ENCODE measurements at regions not wholly inside any gene's neighbourhood (a gene's known extent, or its start where the extent isn't known, plus 50 kb on each side); places are given as distances from the start of the nearest gene placed in this dataset.
"Not testable (repeated sequence)": the region's sequence is repeated elsewhere in the genome, so short reads cannot be mapped to it uniquely, and the experiment has no call there.

GRCh38 chr5:21547656-21548055, 1305.5 kb downstream of the CDH12 start:
- DNase-seq; H3K27ac ChIP-seq; H3K4me2 ChIP-seq (ENCODE audit: unreplicated experiment); H3F3A ChIP-seq (ENCODE audit: insufficient read depth); H2AFZ ChIP-seq; H3K4me1 ChIP-seq (ENCODE audit: insufficient read depth); H3K27me3 ChIP-seq (replicated peaks; ENCODE audit: insufficient read depth); H3K79me2 ChIP-seq (ENCODE audit: insufficient read depth); H3K36me3 ChIP-seq (ENCODE audit: low read depth); H3K9me3 ChIP-seq (ENCODE audit: low read depth); H3K9ac ChIP-seq; H4K20me1 ChIP-seq (ENCODE audit: insufficient read depth); H3K4me3 ChIP-seq; in situ Hi-C loops (cut with MboI); H3K9me2 ChIP-seq (ENCODE audit: insufficient read depth): not testable (repeated sequence)
- WGBS, 2 experiments (ENCODE audit: low coverage in 1 of 2, low lambda C conversion rate in 2 of 2, missing lambda C conversion rate in 2 of 2), result 75 to 85% methylated on average over 2 of the region's 2 CpGs

GRCh38 chr5:21535114-21535513, 1318.0 kb downstream of the CDH12 start:
- H3K36me3 ChIP-seq (ENCODE audit: low read depth); H3K4me3 ChIP-seq; H3K27ac ChIP-seq; H4K20me1 ChIP-seq (ENCODE audit: insufficient read depth); H3F3A ChIP-seq (ENCODE audit: insufficient read depth); in situ Hi-C loops (cut with MboI); H3K9ac ChIP-seq; H3K79me2 ChIP-seq (ENCODE audit: insufficient read depth); H3K4me2 ChIP-seq (ENCODE audit: unreplicated experiment); H2AFZ ChIP-seq; H3K9me3 ChIP-seq (ENCODE audit: low read depth); H3K9me2 ChIP-seq (ENCODE audit: insufficient read depth); H3K27me3 ChIP-seq (replicated peaks; ENCODE audit: insufficient read depth); H3K4me1 ChIP-seq (ENCODE audit: insufficient read depth): not testable (repeated sequence)
- peak; percentile 33 for DNase-seq

GRCh38 chr5:21521157-21521556, 1332.0 kb downstream of the CDH12 start:
- in situ Hi-C loops (cut with MboI), result not testable (repeated sequence)

GRCh38 chr5:21496926-21497325, 1356.2 kb downstream of the CDH12 start:
- H3K4me3 ChIP-seq; H3K4me1 ChIP-seq (ENCODE audit: insufficient read depth); in situ Hi-C loops (cut with MboI); H3K36me3 ChIP-seq (ENCODE audit: low read depth); H3K79me2 ChIP-seq (ENCODE audit: insufficient read depth); H3K4me2 ChIP-seq (ENCODE audit: unreplicated experiment); DNase-seq; H3K9me3 ChIP-seq (ENCODE audit: low read depth); H3K27ac ChIP-seq; H2AFZ ChIP-seq; H3K9me2 ChIP-seq (ENCODE audit: insufficient read depth); H4K20me1 ChIP-seq (ENCODE audit: insufficient read depth); H3K27me3 ChIP-seq (replicated peaks; ENCODE audit: insufficient read depth); H3F3A ChIP-seq (ENCODE audit: insufficient read depth); H3K9ac ChIP-seq: not testable (repeated sequence)
- 77 to 100% methylated on average over 5 to 6 of the region's 11 CpGs for WGBS, 2 experiments (ENCODE audit: low coverage in 1 of 2, low lambda C conversion rate in 2 of 2, missing lambda C conversion rate in 2 of 2)

More at GRCh38 chr5:21521157-21521556, 1332.0 kb downstream of the CDH12 start:
- 86 to 88% methylated on average over 2 of the region's 2 CpGs for WGBS, 2 experiments (ENCODE audit: low coverage in 1 of 2, low lambda C conversion rate in 2 of 2, missing lambda C conversion rate in 2 of 2)
- H2AFZ ChIP-seq; H3K9ac ChIP-seq; H3K27me3 ChIP-seq (replicated peaks; ENCODE audit: insufficient read depth); H3K4me3 ChIP-seq; H3F3A ChIP-seq (ENCODE audit: insufficient read depth); DNase-seq; H4K20me1 ChIP-seq (ENCODE audit: insufficient read depth); H3K27ac ChIP-seq; H3K4me1 ChIP-seq (ENCODE audit: insufficient read depth); H3K9me2 ChIP-seq (ENCODE audit: insufficient read depth); H3K9me3 ChIP-seq (ENCODE audit: low read depth); H3K36me3 ChIP-seq (ENCODE audit: low read depth); H3K4me2 ChIP-seq (ENCODE audit: unreplicated experiment); H3K79me2 ChIP-seq (ENCODE audit: insufficient read depth): not testable (repeated sequence)

- H3K9me2 ChIP-seq (ENCODE audit: insufficient read depth); H3K9me3 ChIP-seq (ENCODE audit: low read depth); in situ Hi-C loops (cut with MboI); DNase-seq; H3K79me2 ChIP-seq (ENCODE audit: insufficient read depth); H4K20me1 ChIP-seq (ENCODE audit: insufficient read depth); H3K36me3 ChIP-seq (ENCODE audit: low read depth); H3K4me3 ChIP-seq; H3F3A ChIP-seq (ENCODE audit: insufficient read depth); H3K27me3 ChIP-seq (replicated peaks; ENCODE audit: insufficient read depth); H3K4me2 ChIP-seq (ENCODE audit: unreplicated experiment); H3K27ac ChIP-seq; H2AFZ ChIP-seq; H3K9ac ChIP-seq; H3K4me1 ChIP-seq (ENCODE audit: insufficient read depth): not testable (repeated sequence)
- WGBS, 2 experiments (ENCODE audit: low coverage in 1 of 2, low lambda C conversion rate in 2 of 2, missing lambda C conversion rate in 2 of 2), result 84 to 88% methylated on average over 8 of the region's 8 CpGs
Observed at GRCh38 chr5:21496056-21496455, 1357.1 kb downstream of the CDH12 start.

- H4K20me1 ChIP-seq (ENCODE audit: insufficient read depth); H2AFZ ChIP-seq; H3F3A ChIP-seq (ENCODE audit: insufficient read depth); in situ Hi-C loops (cut with MboI); H3K36me3 ChIP-seq (ENCODE audit: low read depth); H3K9me2 ChIP-seq (ENCODE audit: insufficient read depth); H3K4me3 ChIP-seq; H3K4me2 ChIP-seq (ENCODE audit: unreplicated experiment); H3K9ac ChIP-seq; H3K9me3 ChIP-seq (ENCODE audit: low read depth); H3K27me3 ChIP-seq (replicated peaks; ENCODE audit: insufficient read depth); DNase-seq; H3K4me1 ChIP-seq (ENCODE audit: insufficient read depth); H3K79me2 ChIP-seq (ENCODE audit: insufficient read depth); H3K27ac ChIP-seq: not testable (repeated sequence)
- 95 to 97% methylated on average over 6 of the region's 6 CpGs for WGBS, 2 experiments (ENCODE audit: low coverage in 1 of 2, low lambda C conversion rate in 2 of 2, missing lambda C conversion rate in 2 of 2)
Observed at GRCh38 chr5:21495235-21495634, 1357.9 kb downstream of the CDH12 start.

GRCh38 chr5:21494033-21494432, 1359.1 kb downstream of the CDH12 start:
- H3K4me3 ChIP-seq; H3K27ac ChIP-seq; H3K4me1 ChIP-seq (ENCODE audit: insufficient read depth); H3F3A ChIP-seq (ENCODE audit: insufficient read depth); H3K27me3 ChIP-seq (replicated peaks; ENCODE audit: insufficient read depth); in situ Hi-C loops (cut with MboI); H3K9me3 ChIP-seq (ENCODE audit: low read depth); H3K9me2 ChIP-seq (ENCODE audit: insufficient read depth); H2AFZ ChIP-seq; H3K79me2 ChIP-seq (ENCODE audit: insufficient read depth); H3K36me3 ChIP-seq (ENCODE audit: low read depth); DNase-seq; H4K20me1 ChIP-seq (ENCODE audit: insufficient read depth); H3K9ac ChIP-seq; H3K4me2 ChIP-seq (ENCODE audit: unreplicated experiment): not testable (repeated sequence)
- WGBS, 2 experiments (ENCODE audit: low coverage in 1 of 2, low lambda C conversion rate in 2 of 2, missing lambda C conversion rate in 2 of 2), result 91 to 93% methylated on average over 5 to 8 of the region's 8 CpGs

GRCh38 chr5:21491182-21491581, 1362.0 kb downstream of the CDH12 start:
- DNase-seq; H3F3A ChIP-seq (ENCODE audit: insufficient read depth); H2AFZ ChIP-seq; H3K4me2 ChIP-seq (ENCODE audit: unreplicated experiment); H3K4me1 ChIP-seq (ENCODE audit: insufficient read depth); H3K9me3 ChIP-seq (ENCODE audit: low read depth); H3K36me3 ChIP-seq (ENCODE audit: low read depth); H3K4me3 ChIP-seq; H3K27ac ChIP-seq; H3K9me2 ChIP-seq (ENCODE audit: insufficient read depth); H3K9ac ChIP-seq; in situ Hi-C loops (cut with MboI); H3K27me3 ChIP-seq (replicated peaks; ENCODE audit: insufficient read depth); H4K20me1 ChIP-seq (ENCODE audit: insufficient read depth); H3K79me2 ChIP-seq (ENCODE audit: insufficient read depth): not testable (repeated sequence)
- WGBS, 2 experiments (ENCODE audit: low coverage in 1 of 2, low lambda C conversion rate in 2 of 2, missing lambda C conversion rate in 2 of 2), result 93 to 96% methylated on average over 6 of the region's 6 CpGs
